Skin of body (tissue), 1 donor: ENCODE measurements at regions not wholly inside any gene's neighbourhood (a gene's known extent, or its start where the extent isn't known, plus 50 kb on each side); places are given as distances from the start of the nearest gene placed in this dataset.

Experiments
- DNase-seq: peaks from one replicate; lab custom pipeline; 2025; lab: John Stamatoyannopoulos, UW

DNA sequence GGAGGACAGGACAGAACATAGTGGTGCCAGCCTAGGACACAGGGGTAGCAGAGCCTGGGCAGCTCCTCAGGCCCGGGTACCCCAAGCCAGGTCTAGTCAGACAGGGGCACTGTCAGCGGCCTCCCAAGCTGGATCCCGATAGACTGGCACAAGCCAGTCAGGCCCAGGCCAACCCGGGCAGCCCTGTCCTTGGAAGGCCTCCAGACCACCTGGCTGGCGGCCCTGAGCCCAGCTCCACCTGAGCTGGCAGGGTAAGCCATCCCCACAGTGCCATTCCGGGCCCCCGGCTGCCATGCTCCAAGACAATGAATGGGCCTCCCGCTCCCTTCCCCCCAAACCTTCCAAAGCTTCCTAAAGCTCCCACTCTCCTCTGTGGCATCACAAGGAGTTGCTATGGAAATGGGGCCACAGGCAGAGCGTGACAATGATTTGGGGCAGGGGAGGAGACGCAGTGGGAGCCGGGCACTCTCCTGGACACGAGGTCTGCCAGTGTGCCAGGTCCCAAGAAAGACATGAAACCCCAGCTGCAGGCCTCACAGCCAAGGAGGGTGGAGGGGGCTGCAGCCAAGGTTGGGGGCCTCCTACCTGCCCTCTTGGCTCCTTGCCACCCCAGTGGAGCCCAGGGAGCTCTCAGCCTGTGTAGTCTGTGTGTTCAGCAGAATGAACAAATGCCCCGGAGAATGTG lies 165.6 kb upstream of the LINGO1 start:
- DNase-seq, result no peak

DNA sequence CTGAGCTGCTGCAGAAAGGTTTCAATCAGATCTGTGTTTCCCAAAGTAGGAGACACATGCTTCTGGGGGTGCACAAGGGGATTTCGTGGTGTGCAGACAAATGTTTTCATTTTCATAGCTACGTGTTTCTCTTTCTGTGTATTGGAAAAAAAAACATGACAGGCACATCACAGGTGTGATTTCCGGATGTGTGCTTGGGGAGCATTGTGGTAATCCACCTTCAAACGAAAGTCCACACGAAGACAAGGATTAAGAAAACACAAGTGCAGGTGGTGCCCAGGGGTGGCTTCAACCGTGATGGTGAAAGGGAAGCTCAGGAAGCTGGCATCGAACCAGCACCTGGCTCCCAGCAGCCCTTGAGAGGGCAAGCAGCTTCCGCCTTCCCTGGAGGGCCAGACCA lies 164.6 kb upstream of the LINGO1 start:
- DNase-seq, result no peak

- no peak for DNase-seq
Measured at GRCh38 chr15:77796046-77796729, 163.5 kb upstream of the LINGO1 start.

DNA sequence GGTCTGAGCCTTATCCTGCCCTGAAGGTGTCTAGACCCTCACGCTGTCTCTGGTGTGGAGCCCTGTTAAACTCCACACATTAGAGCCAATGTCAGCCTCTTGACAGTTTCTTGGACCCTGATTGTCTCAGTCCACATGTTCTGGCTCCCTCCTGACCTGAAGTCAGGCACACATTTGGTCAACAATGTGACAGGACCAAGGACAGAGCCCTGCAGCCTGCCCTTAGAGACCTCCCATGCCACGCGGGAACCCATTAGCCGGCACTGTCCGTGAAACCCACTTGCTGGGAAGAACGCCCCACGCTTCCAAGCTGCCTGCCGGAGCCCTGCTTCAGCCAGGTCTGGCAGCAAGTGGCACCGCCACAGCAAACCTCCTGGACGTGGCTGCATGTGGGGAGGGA lies 162.7 kb upstream of the LINGO1 start:
- no peak for DNase-seq

GRCh38 chr15:77791941-77792340 lies 159.2 kb upstream of the LINGO1 start:
- peak; percentile 19 for DNase-seq

DNA sequence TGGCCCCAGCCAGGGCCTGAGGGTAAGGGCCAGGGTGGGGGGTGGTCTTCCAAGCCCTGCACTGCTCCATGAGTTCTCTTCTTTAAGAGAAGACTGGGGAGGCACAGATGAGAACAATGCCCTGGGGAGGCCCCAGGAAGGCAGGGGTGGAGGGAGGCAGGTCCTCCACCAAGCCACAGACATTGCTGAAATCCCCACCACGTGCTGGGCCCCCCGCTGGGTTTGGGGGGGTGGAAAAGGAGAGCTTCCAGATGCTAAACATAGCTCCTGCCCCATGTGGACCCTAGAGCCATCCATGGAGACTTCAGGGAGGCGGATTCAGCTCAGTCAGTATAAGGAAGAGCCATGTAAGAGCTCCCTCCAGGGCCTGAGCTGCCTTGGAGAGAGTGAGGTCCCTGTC lies 157.8 kb upstream of the LINGO1 start:
- DNase-seq, result no peak

DNA sequence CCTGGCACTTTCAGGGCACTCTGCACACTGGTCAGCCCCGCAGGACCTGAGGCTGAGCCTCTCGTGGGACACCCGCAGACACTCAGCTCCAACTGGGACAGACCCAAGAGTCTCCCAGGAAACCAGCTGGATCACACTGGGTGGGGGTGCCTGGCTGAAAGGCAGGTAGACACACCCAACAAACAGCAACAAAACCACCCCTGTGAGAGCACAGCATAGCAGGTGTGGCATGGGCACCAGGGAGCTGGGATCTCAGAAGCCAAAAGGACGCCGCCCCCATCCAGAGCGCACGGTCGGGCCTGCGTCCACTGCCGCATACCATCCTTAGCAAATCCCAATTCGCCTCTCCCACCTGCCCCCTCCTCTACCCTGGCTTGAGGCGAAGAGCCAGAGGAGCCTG lies 154.2 kb upstream of the LINGO1 start:
- DNase-seq, result no peak

- DNase-seq, result no peak
Measured at GRCh38 chr15:77786181-77786890, 153.6 kb upstream of the LINGO1 start.

DNA sequence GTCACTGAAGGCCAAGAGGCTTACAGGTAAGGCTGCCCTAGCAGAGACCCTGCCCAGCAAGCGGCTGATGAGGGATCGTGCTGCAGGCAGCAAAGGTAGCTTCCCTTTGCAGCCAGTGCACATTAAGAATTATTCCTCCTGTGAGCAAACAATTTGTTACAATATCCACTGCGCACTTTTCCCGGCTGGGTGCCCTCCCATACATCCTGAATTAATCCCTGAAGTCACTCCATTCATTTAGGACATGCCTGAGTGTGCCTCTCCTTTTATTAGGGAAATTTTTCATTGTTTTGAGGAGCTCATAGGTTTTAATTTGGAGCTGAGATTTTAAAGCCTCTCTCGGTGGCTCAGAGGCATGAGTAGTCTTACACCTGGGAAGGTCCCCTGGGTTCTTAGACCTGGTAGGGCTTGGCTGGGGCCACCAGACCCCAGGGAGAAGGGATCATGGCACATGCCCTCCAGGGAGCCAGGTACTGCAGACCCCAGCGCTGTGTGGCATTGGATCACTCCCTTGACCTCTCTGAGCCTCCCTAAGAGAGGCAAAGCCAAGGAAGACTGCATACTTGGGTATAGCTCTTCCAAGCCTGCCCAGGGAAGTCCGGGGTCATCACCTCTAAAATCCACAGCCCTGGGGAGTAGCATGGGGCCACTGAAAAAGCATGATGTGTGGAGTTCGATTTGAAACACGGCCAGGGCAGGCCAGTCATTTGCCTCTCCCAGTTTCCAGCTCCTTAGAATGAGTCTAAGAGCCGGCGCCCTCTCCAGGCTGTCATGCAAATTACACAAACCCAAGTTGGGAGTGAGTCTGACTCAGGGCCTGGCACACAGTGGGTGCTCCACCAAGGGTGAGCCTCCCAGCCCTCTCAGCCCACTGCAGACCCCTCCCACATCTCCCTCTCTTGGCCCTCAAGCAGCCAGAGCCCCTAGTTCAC lies 151.9 kb upstream of the LINGO1 start:
- no peak for DNase-seq

- DNase-seq, result no peak
Measured at GRCh38 chr15:77783636-77784035, 150.9 kb upstream of the LINGO1 start.

DNA sequence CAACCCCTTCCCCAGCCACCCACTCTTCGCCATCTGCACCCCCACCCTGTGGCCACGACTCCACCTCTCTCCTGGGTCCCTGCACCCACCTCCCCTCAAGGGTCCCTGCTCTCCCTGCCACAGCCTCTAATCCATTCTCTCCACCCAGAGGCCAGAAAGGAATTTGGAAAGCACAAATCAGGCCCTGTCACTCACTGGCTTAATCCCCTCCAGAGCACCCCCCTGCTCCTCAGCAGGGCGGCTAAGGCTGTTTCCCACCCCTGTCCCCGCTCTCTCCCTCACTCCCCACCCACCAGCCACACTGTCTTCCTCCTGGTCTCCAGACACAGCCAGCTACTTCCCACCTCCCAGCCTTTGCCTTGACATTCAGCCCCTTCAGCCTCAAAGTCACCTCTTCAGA lies 150.0 kb upstream of the LINGO1 start:
- no peak for DNase-seq

DNA sequence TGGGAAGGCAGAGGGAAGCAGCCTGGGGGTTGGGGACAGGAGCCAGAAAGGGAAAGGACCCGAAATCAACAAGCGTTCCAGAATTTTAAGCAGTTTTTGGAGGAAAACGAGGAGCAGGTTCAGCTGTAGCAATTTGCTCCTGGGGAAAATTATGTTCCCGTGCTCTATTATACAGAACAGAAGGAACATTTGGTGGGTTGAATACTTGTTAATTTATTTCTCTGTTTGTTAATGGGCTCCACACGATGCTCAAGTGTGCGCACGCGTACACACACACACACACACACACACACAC lies 149.2 kb upstream of the LINGO1 start:
- no peak for DNase-seq

- no peak for DNase-seq
Measured at GRCh38 chr15:77781151-77781945, 148.6 kb upstream of the LINGO1 start.

GRCh38 chr15:77778802-77779201 lies 146.1 kb upstream of the LINGO1 start:
- no peak for DNase-seq

DNA sequence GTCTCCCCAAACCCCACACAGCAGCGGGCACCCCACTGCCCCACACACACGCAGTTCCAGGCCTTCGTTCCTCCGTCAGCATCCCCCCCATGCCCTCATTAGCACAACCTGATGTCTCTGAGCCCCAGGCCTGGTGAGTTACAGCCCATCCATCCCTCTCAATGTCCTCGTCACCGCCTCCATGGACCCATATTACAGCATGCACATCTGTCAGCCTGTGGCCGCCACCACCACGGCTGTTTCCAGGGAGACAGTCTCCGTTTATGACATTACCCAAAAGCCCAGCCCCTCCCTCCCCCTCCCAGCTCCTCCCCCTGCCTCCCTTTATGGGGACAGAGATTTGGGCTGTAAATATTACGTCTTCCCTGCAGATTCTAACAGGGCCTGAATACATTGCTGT lies 143.1 kb upstream of the LINGO1 start:
- DNase-seq, result no peak

DNA sequence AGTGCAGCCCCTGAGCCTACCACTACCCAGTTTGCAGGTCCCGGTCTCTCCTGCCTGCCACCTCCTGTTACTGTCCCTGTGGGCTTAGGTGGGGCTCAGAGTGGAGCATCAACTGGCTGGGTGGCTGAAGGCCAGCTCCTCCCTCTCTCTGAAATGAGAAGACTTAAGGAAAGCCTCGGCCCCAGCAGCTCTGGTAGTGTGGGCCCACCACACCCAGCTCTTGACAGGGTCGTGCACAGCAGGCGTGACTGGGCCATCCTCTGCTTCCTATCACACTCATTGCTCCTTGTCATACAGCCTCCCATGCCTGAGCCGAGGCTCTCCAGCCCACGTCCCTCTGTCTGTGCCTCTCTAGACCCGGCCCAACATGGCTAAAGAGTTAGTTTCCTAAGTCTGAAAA lies 142.7 kb upstream of the LINGO1 start:
- no peak for DNase-seq

GRCh38 chr15:77774350-77774749 lies 141.6 kb upstream of the LINGO1 start:
- no peak for DNase-seq

DNA sequence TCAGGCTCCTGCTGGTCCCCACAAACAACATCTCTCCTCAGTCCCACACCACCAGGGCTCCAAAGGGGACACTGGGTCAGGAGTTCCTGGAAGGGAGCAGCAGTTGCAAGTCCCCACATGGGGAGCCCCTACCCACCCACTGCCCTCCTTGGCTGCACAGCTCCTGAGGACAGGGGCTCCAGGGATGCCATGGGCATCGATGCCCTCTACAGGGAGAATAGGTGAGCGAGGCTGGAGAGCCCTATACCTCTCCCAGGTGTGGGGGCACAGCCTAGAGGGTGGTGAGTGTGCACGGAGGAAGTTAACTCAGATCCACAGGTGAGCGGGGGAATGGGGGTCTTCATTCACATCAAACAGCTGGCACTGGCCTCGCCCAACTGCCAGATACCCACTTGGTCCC lies 141.2 kb upstream of the LINGO1 start:
- no peak for DNase-seq

DNA sequence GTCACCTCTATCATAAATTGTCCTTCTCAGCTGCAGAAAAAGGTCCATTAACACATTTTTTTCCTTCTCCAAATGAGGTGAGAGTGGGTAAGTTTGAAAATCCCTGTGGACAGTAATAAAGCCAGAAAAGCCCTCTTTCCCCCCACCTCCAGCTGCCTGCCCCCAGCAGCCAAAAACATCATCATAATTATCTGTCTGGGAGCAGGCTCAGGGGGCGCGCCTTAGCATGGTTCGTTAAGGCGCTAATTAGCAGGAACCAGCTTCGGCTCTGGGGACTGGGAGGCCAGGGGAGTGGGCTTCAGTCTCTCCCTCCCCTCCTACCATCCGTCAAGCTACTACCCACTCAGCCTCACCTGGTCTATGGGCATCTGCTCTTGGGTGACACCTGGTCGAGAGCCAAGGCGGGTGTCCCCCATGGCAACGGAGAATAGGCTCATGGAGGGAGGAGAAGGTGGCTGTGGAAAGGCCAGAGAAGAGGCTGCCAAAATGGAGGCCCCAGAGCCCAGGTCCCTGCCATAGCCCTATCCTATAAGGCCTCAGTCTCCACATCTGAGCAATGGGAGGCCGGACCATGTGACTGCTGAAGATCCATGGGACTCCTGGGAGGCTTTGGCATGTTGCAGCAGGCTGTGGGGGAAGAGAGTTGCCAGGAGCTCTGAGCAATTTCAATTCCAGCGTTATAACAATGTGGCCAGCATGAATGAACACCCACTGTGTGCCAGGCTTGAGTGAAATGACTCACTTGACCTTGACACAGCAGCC lies 140.1 kb upstream of the LINGO1 start:
- DNase-seq, result no peak

DNA sequence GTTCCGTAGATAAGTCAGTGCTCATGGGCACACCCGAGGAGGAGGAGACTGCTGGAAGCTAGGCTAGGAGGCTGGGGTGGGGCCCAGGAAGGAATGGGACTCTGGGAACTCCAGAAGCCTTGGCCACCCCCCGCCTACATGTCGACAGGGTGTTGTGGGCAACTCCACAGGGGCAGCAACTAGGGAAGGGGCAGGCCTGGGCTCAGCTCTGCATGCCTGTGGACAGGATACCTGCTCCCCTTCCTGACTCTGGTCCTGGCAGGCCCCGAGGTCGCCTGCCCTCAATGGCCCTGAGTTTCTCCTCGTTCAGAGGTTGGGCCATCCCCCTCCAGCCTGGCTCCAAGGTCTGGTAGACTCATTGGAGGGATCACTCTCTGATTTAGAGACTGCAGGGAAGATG lies 138.9 kb upstream of the LINGO1 start:
- DNase-seq, result no peak
